WTC11 (cell line): ENCODE measurements at regions not wholly inside any gene's neighbourhood (a gene's known extent, or its start where the extent isn't known, plus 50 kb on each side); places are given as distances from the start of the nearest gene placed in this dataset.

Experiments used
- ATAC-seq: fragments of 200-7000 bp; cut with Tn5 transposase; 2 replicates; pipeline ENCODE4 v1.10.0; 2021; ENCODE audit warnings: mild to moderate bottlenecking, moderate library complexity
- CTCF ChIA-PET: fragments of 300-600 bp; sonication (Branson Sonifier 250); formaldehyde crosslinking; loops from one replicate; lab custom pipeline; 2021; ENCODE audit warnings: antibody characterized with exemption; lab: Charles Lee
- POLR2A ChIA-PET: fragments of 350-600 bp; sonication (Branson Sonifier 250); formaldehyde crosslinking; loops from one replicate; lab custom pipeline; 2021; ENCODE audit warnings: antibody characterized with exemption; lab: Charles Lee
- DNase-seq: peaks from one replicate; pipeline ENCODE4 v3.0.0; 2021; ENCODE audit warnings: low spot score
- H3K27ac Mint-ChIP-seq: 2 replicates; pipeline ENCODE4 v1.8.0; 2021; ENCODE audit warnings: mixed read lengths
- H3K27me3 Mint-ChIP-seq: 2 replicates; pipeline ENCODE4 v1.8.0; 2021; ENCODE audit warnings: low read depth, mild to moderate bottlenecking, moderate library complexity, mixed read lengths
- H3K36me3 Mint-ChIP-seq: 2 replicates; pipeline ENCODE4 v1.8.0; 2021; ENCODE audit warnings: mixed read lengths
- H3K4me1 Mint-ChIP-seq: 2 replicates; pipeline ENCODE4 v1.8.0; 2022; ENCODE audit warnings: mixed read lengths
- H3K4me3 Mint-ChIP-seq: 2 replicates; pipeline ENCODE4 v1.8.0; 2021; ENCODE audit warnings: mild to moderate bottlenecking, moderate library complexity, mixed read lengths
- H3K9me3 Mint-ChIP-seq: 2 replicates; pipeline ENCODE4 v1.8.0; 2021; ENCODE audit warnings: mixed read lengths
- CREM ChIP-seq: sonication (generic); formaldehyde crosslinking; IDR thresholded peaks from 2 replicates; pipeline ENCODE4 v1.8.1; 2022; ENCODE audit warnings: mild to moderate bottlenecking, missing genetic modification reagents, moderate library complexity
- ERG ChIP-seq: fragments of 250-450 bp; sonication (Bioruptor Pico); IDR thresholded peaks from 2 replicates; pipeline ENCODE4 v1.8.0; 2021; ENCODE audit warnings: mild to moderate bottlenecking
- GRHL2 ChIP-seq: fragments of 250-450 bp; sonication (Bioruptor Pico); IDR thresholded peaks from 2 replicates; pipeline ENCODE4 v1.8.0; 2022; ENCODE audit warnings: mild to moderate bottlenecking, moderate library complexity; ENCODE audit not compliant: insufficient replicate concordance, severe bottlenecking
- GTF2I ChIP-seq: fragments of 250-450 bp; sonication (Bioruptor Pico); conservative IDR thresholded peaks from 2 replicates; pipeline ENCODE4 v1.4.0; 2021; ENCODE audit warnings: mild to moderate bottlenecking
- HMGA2 ChIP-seq: fragments of 250-450 bp; sonication (Bioruptor Pico); IDR thresholded peaks from 2 replicates; pipeline ENCODE4 v1.4.0; 2021; ENCODE audit warnings: mild to moderate bottlenecking, moderate library complexity
- JUN ChIP-seq: sonication (generic); formaldehyde crosslinking; IDR thresholded peaks from 2 replicates; pipeline ENCODE4 v1.8.0; 2023; ENCODE audit warnings: mild to moderate bottlenecking, missing genetic modification reagents
- MLX ChIP-seq: sonication (generic); formaldehyde crosslinking; IDR thresholded peaks from 2 replicates; pipeline ENCODE4 v1.8.1; 2023; ENCODE audit warnings: mild to moderate bottlenecking, missing genetic modification reagents, moderate library complexity
- MXD4 ChIP-seq: fragments of 250-450 bp; sonication (Bioruptor Pico); IDR thresholded peaks from 2 replicates; pipeline ENCODE4 v1.8.0; 2021; ENCODE audit warnings: mild to moderate bottlenecking, moderate library complexity, borderline replicate concordance
- NR2C2 ChIP-seq: sonication (generic); formaldehyde crosslinking; IDR thresholded peaks from 2 replicates; pipeline ENCODE4 v1.8.0; 2022; ENCODE audit warnings: mild to moderate bottlenecking, missing genetic modification reagents
- SMAD4 ChIP-seq: sonication (generic); formaldehyde crosslinking; IDR thresholded peaks from 2 replicates; pipeline ENCODE4 v1.8.0; 2022; ENCODE audit warnings: mild to moderate bottlenecking, missing genetic modification reagents
- ZNF138 ChIP-seq: sonication (generic); formaldehyde crosslinking; conservative IDR thresholded peaks from 2 replicates; pipeline ENCODE4 v1.8.1; 2022; ENCODE audit warnings: mild to moderate bottlenecking, moderate library complexity, missing genetic modification reagents
- ZNF396 ChIP-seq: fragments of 250-450 bp; sonication (Bioruptor Pico); IDR thresholded peaks from 2 replicates; pipeline ENCODE4 v1.8.0; 2021; ENCODE audit warnings: mild to moderate bottlenecking, moderate library complexity, borderline replicate concordance
- ZNF425 ChIP-seq: fragments of 250-450 bp; sonication (Bioruptor Pico); conservative IDR thresholded peaks from 2 replicates; pipeline ENCODE4 v1.9.0; 2021; ENCODE audit warnings: mild to moderate bottlenecking
- TF ChIP-seq, protein P1 (sequence below): sonication (generic); formaldehyde crosslinking; IDR thresholded peaks from 2 replicates; pipeline ENCODE4 v1.8.1; 2023; ENCODE audit warnings: mild to moderate bottlenecking, missing genetic modification reagents, borderline replicate concordance
- TF ChIP-seq, protein P2 (sequence below): sonication (generic); formaldehyde crosslinking; IDR thresholded peaks from 2 replicates; pipeline ENCODE4 v1.8.1; 2023; ENCODE audit warnings: mild to moderate bottlenecking, moderate library complexity, missing genetic modification reagents
- TF ChIP-seq, protein P3 (sequence below): fragments of 250-450 bp; sonication (Bioruptor Pico); IDR thresholded peaks from 2 replicates; pipeline ENCODE4 v1.9.0; 2021; ENCODE audit warnings: mild to moderate bottlenecking, borderline replicate concordance

DNA sequence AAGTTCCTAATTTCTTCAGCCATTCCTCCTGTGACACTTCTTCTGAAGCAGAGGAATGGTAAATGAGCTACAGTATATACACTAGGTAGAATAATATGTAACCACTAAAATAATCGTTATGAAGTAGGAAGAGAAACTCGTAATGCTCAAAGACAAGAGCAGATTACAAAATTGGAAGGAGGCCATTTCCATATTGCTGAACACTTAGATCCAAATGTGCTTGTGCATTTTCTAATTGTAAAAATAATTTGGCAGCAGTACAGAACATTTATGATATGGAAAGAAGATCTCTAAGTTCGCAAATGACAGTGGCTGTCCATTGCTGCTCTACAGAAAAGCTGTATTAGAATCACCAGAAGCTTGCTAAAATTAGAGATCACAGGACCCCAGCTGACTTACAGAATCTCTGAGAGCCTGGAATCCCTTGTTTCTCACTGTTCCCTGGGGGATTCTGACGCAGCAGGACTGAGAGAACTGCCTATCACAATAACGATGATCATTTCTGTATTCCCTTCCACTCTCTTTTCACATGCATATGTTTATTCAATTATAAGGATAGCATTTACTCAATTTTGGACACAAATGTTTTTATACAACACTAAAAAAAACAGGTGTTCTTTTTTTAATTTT lies 242.1 kb downstream of the OMA1 start:
- CTCF ChIA-PET, result no interaction called here
- peaks cover 31% of the 10 kb centered on the region for H3K4me1 Mint-ChIP-seq

More for the DNA sequence above, 242.1 kb downstream of the OMA1 start:
- no peak overlapping the region for H3K4me3 Mint-ChIP-seq
- TF ChIP-seq HMGA2 (no peak), MXD4 (no peak), ZNF138 (CRISPR knock-in tag) (no peak), ERG (CRISPR knock-in tag) (no peak), ZNF425 (CRISPR knock-in tag) (no peak), CREM (CRISPR knock-in tag) (no peak), MLX (no peak), SMAD4 (CRISPR knock-in tag) (no peak), GTF2I (CRISPR knock-in tag) (no peak), ZNF396 (CRISPR knock-in tag) (no peak), JUN (no peak), GRHL2 (CRISPR knock-in tag) (no peak), NR2C2 (CRISPR knock-in tag) (no peak)
- TF ChIP-seq, protein P1, sequence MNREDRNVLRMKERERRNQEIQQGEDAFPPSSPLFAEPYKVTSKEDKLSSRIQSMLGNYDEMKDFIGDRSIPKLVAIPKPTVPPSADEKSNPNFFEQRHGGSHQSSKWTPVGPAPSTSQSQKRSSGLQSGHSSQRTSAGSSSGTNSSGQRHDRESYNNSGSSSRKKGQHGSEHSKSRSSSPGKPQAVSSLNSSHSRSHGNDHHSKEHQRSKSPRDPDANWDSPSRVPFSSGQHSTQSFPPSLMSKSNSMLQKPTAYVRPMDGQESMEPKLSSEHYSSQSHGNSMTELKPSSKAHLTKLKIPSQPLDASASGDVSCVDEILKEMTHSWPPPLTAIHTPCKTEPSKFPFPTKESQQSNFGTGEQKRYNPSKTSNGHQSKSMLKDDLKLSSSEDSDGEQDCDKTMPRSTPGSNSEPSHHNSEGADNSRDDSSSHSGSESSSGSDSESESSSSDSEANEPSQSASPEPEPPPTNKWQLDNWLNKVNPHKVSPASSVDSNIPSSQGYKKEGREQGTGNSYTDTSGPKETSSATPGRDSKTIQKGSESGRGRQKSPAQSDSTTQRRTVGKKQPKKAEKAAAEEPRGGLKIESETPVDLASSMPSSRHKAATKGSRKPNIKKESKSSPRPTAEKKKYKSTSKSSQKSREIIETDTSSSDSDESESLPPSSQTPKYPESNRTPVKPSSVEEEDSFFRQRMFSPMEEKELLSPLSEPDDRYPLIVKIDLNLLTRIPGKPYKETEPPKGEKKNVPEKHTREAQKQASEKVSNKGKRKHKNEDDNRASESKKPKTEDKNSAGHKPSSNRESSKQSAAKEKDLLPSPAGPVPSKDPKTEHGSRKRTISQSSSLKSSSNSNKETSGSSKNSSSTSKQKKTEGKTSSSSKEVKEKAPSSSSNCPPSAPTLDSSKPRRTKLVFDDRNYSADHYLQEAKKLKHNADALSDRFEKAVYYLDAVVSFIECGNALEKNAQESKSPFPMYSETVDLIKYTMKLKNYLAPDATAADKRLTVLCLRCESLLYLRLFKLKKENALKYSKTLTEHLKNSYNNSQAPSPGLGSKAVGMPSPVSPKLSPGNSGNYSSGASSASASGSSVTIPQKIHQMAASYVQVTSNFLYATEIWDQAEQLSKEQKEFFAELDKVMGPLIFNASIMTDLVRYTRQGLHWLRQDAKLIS (CRISPR knock-in tag), result no peak
- TF ChIP-seq, protein P2, sequence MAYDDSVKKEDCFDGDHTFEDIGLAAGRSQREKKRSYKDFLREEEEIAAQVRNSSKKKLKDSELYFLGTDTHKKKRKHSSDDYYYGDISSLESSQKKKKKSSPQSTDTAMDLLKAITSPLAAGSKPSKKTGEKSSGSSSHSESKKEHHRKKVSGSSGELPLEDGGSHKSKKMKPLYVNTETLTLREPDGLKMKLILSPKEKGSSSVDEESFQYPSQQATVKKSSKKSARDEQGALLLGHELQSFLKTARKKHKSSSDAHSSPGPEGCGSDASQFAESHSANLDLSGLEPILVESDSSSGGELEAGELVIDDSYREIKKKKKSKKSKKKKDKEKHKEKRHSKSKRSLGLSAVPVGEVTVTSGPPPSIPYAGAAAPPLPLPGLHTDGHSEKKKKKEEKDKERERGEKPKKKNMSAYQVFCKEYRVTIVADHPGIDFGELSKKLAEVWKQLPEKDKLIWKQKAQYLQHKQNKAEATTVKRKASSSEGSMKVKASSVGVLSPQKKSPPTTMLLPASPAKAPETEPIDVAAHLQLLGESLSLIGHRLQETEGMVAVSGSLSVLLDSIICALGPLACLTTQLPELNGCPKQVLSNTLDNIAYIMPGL (CRISPR knock-in tag), result no peak
- TF ChIP-seq, protein P3, sequence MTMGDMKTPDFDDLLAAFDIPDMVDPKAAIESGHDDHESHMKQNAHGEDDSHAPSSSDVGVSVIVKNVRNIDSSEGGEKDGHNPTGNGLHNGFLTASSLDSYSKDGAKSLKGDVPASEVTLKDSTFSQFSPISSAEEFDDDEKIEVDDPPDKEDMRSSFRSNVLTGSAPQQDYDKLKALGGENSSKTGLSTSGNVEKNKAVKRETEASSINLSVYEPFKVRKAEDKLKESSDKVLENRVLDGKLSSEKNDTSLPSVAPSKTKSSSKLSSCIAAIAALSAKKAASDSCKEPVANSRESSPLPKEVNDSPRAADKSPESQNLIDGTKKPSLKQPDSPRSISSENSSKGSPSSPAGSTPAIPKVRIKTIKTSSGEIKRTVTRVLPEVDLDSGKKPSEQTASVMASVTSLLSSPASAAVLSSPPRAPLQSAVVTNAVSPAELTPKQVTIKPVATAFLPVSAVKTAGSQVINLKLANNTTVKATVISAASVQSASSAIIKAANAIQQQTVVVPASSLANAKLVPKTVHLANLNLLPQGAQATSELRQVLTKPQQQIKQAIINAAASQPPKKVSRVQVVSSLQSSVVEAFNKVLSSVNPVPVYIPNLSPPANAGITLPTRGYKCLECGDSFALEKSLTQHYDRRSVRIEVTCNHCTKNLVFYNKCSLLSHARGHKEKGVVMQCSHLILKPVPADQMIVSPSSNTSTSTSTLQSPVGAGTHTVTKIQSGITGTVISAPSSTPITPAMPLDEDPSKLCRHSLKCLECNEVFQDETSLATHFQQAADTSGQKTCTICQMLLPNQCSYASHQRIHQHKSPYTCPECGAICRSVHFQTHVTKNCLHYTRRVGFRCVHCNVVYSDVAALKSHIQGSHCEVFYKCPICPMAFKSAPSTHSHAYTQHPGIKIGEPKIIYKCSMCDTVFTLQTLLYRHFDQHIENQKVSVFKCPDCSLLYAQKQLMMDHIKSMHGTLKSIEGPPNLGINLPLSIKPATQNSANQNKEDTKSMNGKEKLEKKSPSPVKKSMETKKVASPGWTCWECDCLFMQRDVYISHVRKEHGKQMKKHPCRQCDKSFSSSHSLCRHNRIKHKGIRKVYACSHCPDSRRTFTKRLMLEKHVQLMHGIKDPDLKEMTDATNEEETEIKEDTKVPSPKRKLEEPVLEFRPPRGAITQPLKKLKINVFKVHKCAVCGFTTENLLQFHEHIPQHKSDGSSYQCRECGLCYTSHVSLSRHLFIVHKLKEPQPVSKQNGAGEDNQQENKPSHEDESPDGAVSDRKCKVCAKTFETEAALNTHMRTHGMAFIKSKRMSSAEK (CRISPR knock-in tag), result no peak
- TF ChIP-seq, all 79 proteins: peak for 0
- H3K27ac Mint-ChIP-seq, result no peak overlapping the region
- ATAC-seq (no peak), DNase-seq (no peak)
- no peaks in the 10 kb centered on the region for H3K36me3 Mint-ChIP-seq
- POLR2A ChIA-PET, result no interaction called here
- H3K27me3 Mint-ChIP-seq, result no peaks in the 10 kb centered on the region; the same call in 1 of the 2 replicates
- H3K9me3 Mint-ChIP-seq, result peaks cover 5% of the 10 kb centered on the region
